PC-9 (cell line): ENCODE measurements at regions not wholly inside any gene's neighbourhood (a gene's known extent, or its start where the extent isn't known, plus 50 kb on each side); places are given as distances from the start of the nearest gene placed in this dataset.

Source experiments
- BruUV-seq: library from RNA; stranded (reverse); fragments of 400-500 nt; replicated peaks from 2 replicates; lab custom pipeline; 2021; lab: Mats Ljungman, UMichigan
- CTCF ChIA-PET: fragments of 300-600 bp; sonication (Branson Sonifier 250); formaldehyde crosslinking; loops from one replicate; lab custom pipeline; 2022; ENCODE audit warnings: antibody characterized with exemption; lab: Charles Lee
- POLR2A ChIA-PET: fragments of 300-600 bp; sonication (Branson Sonifier 250); formaldehyde crosslinking; loops from one replicate; lab custom pipeline; 2022; ENCODE audit warnings: antibody characterized with exemption; ENCODE audit not compliant: unreplicated experiment; lab: Charles Lee
- DNase-seq, 2 experiments: peaks; one replicate each; pipeline versions ENCODE4 v3.0.0 to v3.0.0-alpha.2; 2015 to 2022; ENCODE audit warnings: mixed read lengths in 1 of 2
- H2AFZ ChIP-seq: fragments of 200-600 bp; sonication (generic); 2 replicates; pipeline ENCODE4 v1.8.1; 2017; ENCODE audit warnings: antibody characterized with exemption
- H3F3A ChIP-seq: fragments of 200-600 bp; sonication (generic); 2 replicates; pipeline ENCODE4 v1.8.1; 2017; ENCODE audit warnings: antibody characterized with exemption, mild to moderate bottlenecking, low read depth; ENCODE audit not compliant: insufficient read depth
- H3K27ac ChIP-seq: fragments of 200-600 bp; sonication (generic); 2 replicates; pipeline ENCODE4 v1.6.1; 2016; ENCODE audit warnings: mixed run types
- H3K27me3 ChIP-seq: fragments of 200-600 bp; sonication (generic); 2 replicates; pipeline ENCODE4 v1.6.1; 2016; ENCODE audit warnings: low read depth, mixed run types; ENCODE audit not compliant: insufficient read depth
- H3K36me3 ChIP-seq: fragments of 200-600 bp; sonication (generic); 2 replicates; pipeline ENCODE4 v1.6.1; 2016; ENCODE audit warnings: low read depth, mixed run types
- H3K4me1 ChIP-seq: fragments of 200-600 bp; sonication (generic); replicated peaks from 2 replicates; pipeline ENCODE4 v1.6.1; 2016; ENCODE audit warnings: mixed run types; ENCODE audit not compliant: insufficient read depth
- H3K4me2 ChIP-seq: fragments of 200-600 bp; sonication (generic); 2 replicates; pipeline ENCODE4 v1.6.1; 2017; ENCODE audit warnings: mixed run types
- H3K4me3 ChIP-seq: fragments of 200-600 bp; sonication (generic); 2 replicates; pipeline ENCODE4 v1.6.1; 2016; ENCODE audit warnings: mixed run types
- H3K79me2 ChIP-seq: fragments of 200-600 bp; sonication (generic); 2 replicates; pipeline ENCODE4 v1.6.1; 2017; ENCODE audit warnings: low read depth, mixed run types
- H3K9me2 ChIP-seq: fragments of 200-600 bp; sonication (generic); 2 replicates; pipeline ENCODE4 v1.8.1; 2017; ENCODE audit warnings: mild to moderate bottlenecking; ENCODE audit not compliant: insufficient read depth
- H3K9me3 ChIP-seq: fragments of 200-600 bp; sonication (generic); 2 replicates; pipeline ENCODE4 v1.8.1; 2016; ENCODE audit warnings: low read depth; ENCODE audit not compliant: insufficient read depth
- H4K20me1 ChIP-seq: fragments of 200-600 bp; sonication (generic); 2 replicates; pipeline ENCODE4 v1.8.1; 2017; ENCODE audit not compliant: insufficient read depth
- EZH2 ChIP-seq: fragments of 200-600 bp; sonication (generic); IDR thresholded peaks from 2 replicates; pipeline ENCODE4 v1.8.0; 2017; ENCODE audit warnings: antibody characterized with exemption, low read depth
- intact Hi-C: fragments of 100-400 bp; cut with micrococcal nuclease; formaldehyde crosslinking; loops from one replicate; pipeline ENCODE4 v1.10.0; 2022; ENCODE audit not compliant: unreplicated experiment
- TF ChIP-seq, protein P1 (sequence below): fragments of 200-600 bp; sonication (generic); conservative IDR thresholded peaks from 2 replicates; pipeline ENCODE4 v1.6.1; 2017; ENCODE audit warnings: mixed run types, antibody characterized with exemption, mild to moderate bottlenecking, moderate library complexity

DNA sequence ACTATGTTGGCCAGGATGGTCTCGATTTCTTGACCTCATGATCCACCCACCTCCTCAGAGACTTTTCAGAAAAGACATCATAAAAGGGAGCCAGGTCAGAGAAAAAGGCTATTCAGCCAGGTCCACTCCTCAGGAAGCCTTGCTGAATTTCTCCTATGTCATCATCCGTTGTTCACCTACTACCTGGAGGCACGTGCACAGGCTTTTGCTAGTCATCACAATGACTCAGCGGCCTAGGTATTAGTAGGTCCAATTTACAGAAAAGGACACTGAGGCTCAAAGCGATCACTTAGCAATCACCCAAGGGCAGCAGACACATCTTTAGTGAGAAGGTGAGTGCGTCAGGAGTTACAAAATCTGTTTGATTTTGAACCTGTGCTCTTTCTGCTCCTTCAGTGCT, 72.3 kb upstream of the RAD23B start:
- intact Hi-C loops: no loop called here
- H3K36me3 ChIP-seq: no peaks in the 10 kb centered on the region
- CTCF ChIA-PET: no interaction called here
- no peak overlapping the region for H3K4me3 ChIP-seq
- no peaks in the 10 kb centered on the region for H3K27me3 ChIP-seq
- H3F3A ChIP-seq: peaks cover 10% of the 10 kb centered on the region
- H3K4me2 ChIP-seq: no peak overlapping the region
- BruUV-seq: no TSS peak
- no peak overlapping the region for H2AFZ ChIP-seq
- H4K20me1 ChIP-seq: no peaks in the 10 kb centered on the region
- H3K9me2 ChIP-seq: no peaks in the 10 kb centered on the region
- no peak for DNase-seq
- H3K79me2 ChIP-seq: no peaks in the 10 kb centered on the region
- H3K4me1 ChIP-seq: peaks cover 17% of the 10 kb centered on the region
- TF ChIP-seq EZH2: no peak
- TF ChIP-seq, protein P1, sequence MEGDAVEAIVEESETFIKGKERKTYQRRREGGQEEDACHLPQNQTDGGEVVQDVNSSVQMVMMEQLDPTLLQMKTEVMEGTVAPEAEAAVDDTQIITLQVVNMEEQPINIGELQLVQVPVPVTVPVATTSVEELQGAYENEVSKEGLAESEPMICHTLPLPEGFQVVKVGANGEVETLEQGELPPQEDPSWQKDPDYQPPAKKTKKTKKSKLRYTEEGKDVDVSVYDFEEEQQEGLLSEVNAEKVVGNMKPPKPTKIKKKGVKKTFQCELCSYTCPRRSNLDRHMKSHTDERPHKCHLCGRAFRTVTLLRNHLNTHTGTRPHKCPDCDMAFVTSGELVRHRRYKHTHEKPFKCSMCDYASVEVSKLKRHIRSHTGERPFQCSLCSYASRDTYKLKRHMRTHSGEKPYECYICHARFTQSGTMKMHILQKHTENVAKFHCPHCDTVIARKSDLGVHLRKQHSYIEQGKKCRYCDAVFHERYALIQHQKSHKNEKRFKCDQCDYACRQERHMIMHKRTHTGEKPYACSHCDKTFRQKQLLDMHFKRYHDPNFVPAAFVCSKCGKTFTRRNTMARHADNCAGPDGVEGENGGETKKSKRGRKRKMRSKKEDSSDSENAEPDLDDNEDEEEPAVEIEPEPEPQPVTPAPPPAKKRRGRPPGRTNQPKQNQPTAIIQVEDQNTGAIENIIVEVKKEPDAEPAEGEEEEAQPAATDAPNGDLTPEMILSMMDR: no peak
- H3K27ac ChIP-seq: no peak overlapping the region
- H3K9me3 ChIP-seq: no peaks in the 10 kb centered on the region; the same call in none of the 2 replicates
- POLR2A ChIA-PET: no interaction called here

DNA sequence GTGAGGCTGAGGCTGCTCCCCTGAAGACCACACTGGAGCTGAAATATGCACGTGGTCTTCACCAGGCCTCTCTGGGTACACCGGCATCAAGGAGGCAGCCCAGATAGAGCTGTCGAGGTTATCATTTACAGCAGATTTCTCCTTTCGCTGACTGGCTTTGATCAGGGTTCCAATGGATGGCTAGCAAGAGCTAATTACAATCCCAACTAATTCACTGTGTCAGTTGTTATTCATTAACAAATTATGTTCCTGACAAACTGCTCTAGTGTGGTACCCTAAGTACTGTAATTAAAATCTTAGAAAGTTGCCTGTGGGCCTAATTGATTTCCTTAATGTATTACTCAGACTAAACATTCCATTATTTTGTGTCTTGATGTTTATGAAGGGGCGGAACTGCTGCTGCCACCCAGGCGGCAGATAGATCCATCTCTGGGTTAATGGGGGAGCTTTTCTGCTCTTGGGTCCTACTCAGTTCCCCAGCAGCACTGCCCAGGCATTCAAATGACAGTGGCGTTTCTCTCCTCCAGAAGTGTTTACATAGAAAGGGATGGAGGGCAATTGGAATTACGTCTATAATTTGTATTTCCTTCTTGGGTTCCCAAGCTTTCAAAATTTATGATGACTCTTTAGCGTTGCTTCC, 71.7 kb upstream of the RAD23B start:
- ChIA-PET POLR2A (no interaction called here), CTCF (no interaction called here)
- no peak overlapping the region for H2AFZ ChIP-seq

DNA sequence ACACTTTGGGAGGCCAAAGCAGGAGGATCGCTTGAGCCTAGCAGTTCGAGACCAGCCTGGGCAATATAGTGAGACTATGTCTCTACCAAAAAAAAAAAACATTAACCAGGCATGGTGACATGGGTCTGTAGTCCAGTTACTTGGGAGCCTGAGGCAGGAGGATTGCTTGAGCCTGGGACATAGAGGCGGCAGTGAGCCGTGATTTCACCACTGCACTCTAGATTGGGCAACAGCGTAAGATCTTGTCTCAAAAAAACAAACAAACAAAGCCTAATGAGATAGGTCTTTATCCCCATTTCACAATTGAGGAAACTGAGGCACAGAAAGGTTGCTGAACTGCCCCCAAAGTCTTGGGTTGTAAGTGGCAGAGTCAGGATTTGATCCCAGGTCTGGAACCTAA, 70.5 kb upstream of the RAD23B start:
- H3K79me2 ChIP-seq: no peaks in the 10 kb centered on the region
- H3K27me3 ChIP-seq: no peaks in the 10 kb centered on the region
- no peaks in the 10 kb centered on the region; the same call in none of the 2 replicates for H3K9me3 ChIP-seq
- no peak overlapping the region for H3K4me3 ChIP-seq
- BruUV-seq: no TSS peak
- H4K20me1 ChIP-seq: no peaks in the 10 kb centered on the region
- intact Hi-C loops: no loop called here
- no peaks in the 10 kb centered on the region for H3K36me3 ChIP-seq
- H2AFZ ChIP-seq: no peak overlapping the region
- peaks cover 10% of the 10 kb centered on the region for H3F3A ChIP-seq
- H3K4me2 ChIP-seq: no peak overlapping the region
- no peak overlapping the region for H3K27ac ChIP-seq
- peaks cover 17% of the 10 kb centered on the region for H3K4me1 ChIP-seq
- ChIA-PET POLR2A (interaction anchor here (0.6 kb wide), 1 partner anchor 57 kb away, joined by 5 read pairs; no protein-coding TSS in a partner anchor), CTCF (no interaction called here)
- no peak for DNase-seq
- no peaks in the 10 kb centered on the region for H3K9me2 ChIP-seq
- TF ChIP-seq, protein P1: no peak
- TF ChIP-seq EZH2: no peak

More for the DNA sequence above, 71.7 kb upstream of the RAD23B start:
- Histone ChIP-seq H3K4me3 (no peak overlapping the region), H3K27ac (no peak overlapping the region), H4K20me1 (no peaks in the 10 kb centered on the region), H3K4me2 (no peak overlapping the region), H3K9me3 (no peaks in the 10 kb centered on the region; the same call in none of the 2 replicates), H3K36me3 (no peaks in the 10 kb centered on the region), H3K79me2 (no peaks in the 10 kb centered on the region), H3K9me2 (no peaks in the 10 kb centered on the region), H3F3A (peaks cover 10% of the 10 kb centered on the region), H3K4me1 (peaks cover 17% of the 10 kb centered on the region), H3K27me3 (no peaks in the 10 kb centered on the region)
- TF ChIP-seq, protein P1: no peak
- no peak for TF ChIP-seq EZH2
- intact Hi-C loops: no loop called here
- no peak for DNase-seq
- BruUV-seq: no TSS peak
